ENCODE measurements at regions not wholly inside any gene's neighbourhood (a gene's known extent, or its start where the extent isn't known, plus 50 kb on each side); places are given as distances from the start of the nearest gene placed in this dataset.
A peak's percentile ranks its signal among the peaks of the same experiment; 100 is the strongest.

DNA sequence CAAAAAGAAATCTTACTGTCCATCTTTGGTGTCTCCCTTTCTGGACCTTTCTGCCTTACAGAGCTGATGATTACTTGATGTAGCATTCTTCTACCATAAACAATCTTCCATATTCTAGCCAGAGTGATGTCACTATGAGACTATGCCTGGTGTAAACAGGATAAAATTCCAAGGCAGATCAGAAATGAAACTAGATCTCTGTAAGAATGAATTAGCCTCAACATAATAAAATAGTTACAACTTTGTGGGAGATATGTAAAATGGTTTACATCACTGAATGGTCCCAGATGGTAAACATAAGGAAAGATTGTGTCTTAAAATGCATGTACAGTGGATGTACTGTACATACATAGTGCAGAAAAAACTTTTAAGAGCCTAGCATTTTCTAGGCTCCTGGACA is 112.3 kb upstream of the ZNF521 start:
- Histone ChIP-seq H2AFZ (no peak overlapping the region), H3K27ac (no peak overlapping the region), H3K9me2 (ENCODE audit: insufficient read depth) (no peaks in the 10 kb centered on the region), H3K9me3 (ENCODE audit: low read depth) (no peaks in the 10 kb centered on the region), H3K4me1 (ENCODE audit: insufficient read depth) (peaks cover 28% of the 10 kb centered on the region), H3K4me3 (0 out of 2 replicates have a peak overlapping the region, but pooled peaks have one; percentile 14), H3K79me2 (ENCODE audit: insufficient read depth) (no peaks in the 10 kb centered on the region), H3K27me3 (replicated peaks; ENCODE audit: insufficient read depth) (no peaks in the 10 kb centered on the region), H3F3A (ENCODE audit: insufficient read depth) (0 out of 2 replicates have a peak, but pooled peaks cover 7% of the 10 kb centered on the region), H4K20me1 (ENCODE audit: insufficient read depth) (no peaks in the 10 kb centered on the region), H3K36me3 (ENCODE audit: low read depth) (no peaks in the 10 kb centered on the region), H3K9ac (no peak overlapping the region), H3K4me2 (ENCODE audit: unreplicated experiment) (peak overlapping the region; percentile 53)
- in situ Hi-C loops (cut with MboI): no loop called here
- no peak for TF ChIP-seq EZH2 (IDR thresholded peaks at IDR 0.05; ENCODE audit: insufficient read depth, poor library complexity, severe bottlenecking)
- no peak for TF ChIP-seq EZH2phosphoT487 (IDR thresholded peaks at IDR 0.05; ENCODE audit: insufficient read depth, low read depth)
- DNase-seq: peak; percentile 62

DNA sequence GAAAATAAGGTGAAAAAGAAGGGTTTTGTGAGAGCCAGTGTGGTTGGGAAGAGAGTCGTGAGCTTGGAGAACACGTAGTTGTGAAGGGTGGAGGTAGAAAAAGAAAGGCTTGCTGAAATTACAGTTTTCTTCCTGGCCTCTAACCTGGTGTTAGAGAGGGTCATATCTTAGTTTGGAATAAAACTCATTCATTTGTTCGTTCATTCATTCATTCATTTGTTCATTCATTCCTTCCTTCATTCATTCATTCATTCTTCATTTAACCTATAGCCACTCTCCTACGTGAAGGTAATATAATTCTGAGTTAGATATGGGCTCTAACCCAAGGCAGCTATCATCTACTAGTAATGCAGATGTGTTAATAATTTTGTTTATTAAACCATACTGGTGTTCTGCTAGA is 111.8 kb upstream of the ZNF521 start:
- no peak overlapping the region for H3K9ac ChIP-seq
- H3K9me2 ChIP-seq (ENCODE audit: insufficient read depth): no peaks in the 10 kb centered on the region
- H3K4me1 ChIP-seq (ENCODE audit: insufficient read depth): peaks cover 28% of the 10 kb centered on the region
- 0 out of 2 replicates have a peak, but pooled peaks cover 7% of the 10 kb centered on the region for H3F3A ChIP-seq (ENCODE audit: insufficient read depth)
- in situ Hi-C loops (cut with MboI): no loop called here
- H2AFZ ChIP-seq: no peak overlapping the region
- H3K36me3 ChIP-seq (ENCODE audit: low read depth): no peaks in the 10 kb centered on the region
- no peaks in the 10 kb centered on the region for H4K20me1 ChIP-seq (ENCODE audit: insufficient read depth)
- H3K9me3 ChIP-seq (ENCODE audit: low read depth): no peaks in the 10 kb centered on the region
- H3K27ac ChIP-seq: no peak overlapping the region
- no peak overlapping the region for H3K4me3 ChIP-seq
- H3K27me3 ChIP-seq (replicated peaks; ENCODE audit: insufficient read depth): no peaks in the 10 kb centered on the region
- TF ChIP-seq EZH2phosphoT487 (IDR thresholded peaks at IDR 0.05; ENCODE audit: insufficient read depth, low read depth): no peak
- no peak for TF ChIP-seq EZH2 (IDR thresholded peaks at IDR 0.05; ENCODE audit: insufficient read depth, poor library complexity, severe bottlenecking)
- WGBS, 2 experiments (ENCODE audit: low coverage in 1 of 2, low lambda C conversion rate in 2 of 2, missing lambda C conversion rate in 2 of 2): 73 to 74% methylated on average over 4 of the region's 4 CpGs
- DNase-seq: no peak
- peak overlapping the region; percentile 53 for H3K4me2 ChIP-seq (ENCODE audit: unreplicated experiment)
- H3K79me2 ChIP-seq (ENCODE audit: insufficient read depth): no peaks in the 10 kb centered on the region

DNA sequence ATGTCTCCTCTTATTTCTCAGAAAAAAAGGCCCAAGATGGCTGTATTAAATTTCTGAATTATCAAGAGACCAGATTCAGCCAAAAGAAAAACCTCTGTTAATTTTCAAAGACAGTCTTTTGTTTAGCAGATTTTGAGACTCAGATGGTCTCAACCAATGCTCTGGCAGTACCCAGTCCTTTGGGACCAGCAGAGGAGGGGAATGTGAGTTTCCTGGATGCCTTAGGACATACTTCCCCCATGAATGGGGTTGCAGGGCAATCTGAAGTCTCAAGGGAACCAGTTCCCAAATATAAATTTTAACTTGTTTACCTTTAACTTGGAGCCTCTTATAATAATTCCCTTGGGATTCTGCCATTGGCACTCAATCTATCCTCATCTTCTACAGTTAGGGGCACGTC is 107.8 kb upstream of the ZNF521 start:
- H2AFZ ChIP-seq: no peak overlapping the region

DNA sequence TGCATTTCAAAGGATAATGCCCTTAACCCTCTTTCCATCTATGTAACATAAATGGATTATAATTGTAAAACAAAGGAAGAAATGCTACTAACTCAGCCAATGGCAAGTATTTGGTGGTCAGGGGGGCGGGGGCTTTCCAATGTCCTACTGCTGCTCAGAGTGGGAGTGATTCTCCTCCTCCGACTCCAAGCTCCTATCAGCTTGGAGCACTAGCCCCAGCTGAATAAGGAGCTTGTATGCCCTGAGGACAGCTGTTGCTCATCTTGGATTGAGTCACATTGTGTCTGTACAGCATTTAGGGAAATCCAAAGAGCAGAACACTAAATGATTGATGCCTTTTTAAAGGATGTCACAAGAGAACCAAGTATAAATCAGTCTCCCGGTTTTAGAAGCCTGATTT is 105.6 kb upstream of the ZNF521 start:
- peak; percentile 63 for DNase-seq

More for the DNA sequence above, 107.8 kb upstream of the ZNF521 start:
- Histone ChIP-seq H3K27ac (no peak overlapping the region), H3K27me3 (replicated peaks; ENCODE audit: insufficient read depth) (no peaks in the 10 kb centered on the region), H3F3A (ENCODE audit: insufficient read depth) (0 out of 2 replicates have a peak, but pooled peaks cover 6% of the 10 kb centered on the region), H3K4me2 (ENCODE audit: unreplicated experiment) (no peak overlapping the region), H3K36me3 (ENCODE audit: low read depth) (no peaks in the 10 kb centered on the region), H3K79me2 (ENCODE audit: insufficient read depth) (no peaks in the 10 kb centered on the region), H3K9ac (no peak overlapping the region), H3K9me3 (ENCODE audit: low read depth) (no peaks in the 10 kb centered on the region), H3K9me2 (ENCODE audit: insufficient read depth) (no peaks in the 10 kb centered on the region), H4K20me1 (ENCODE audit: insufficient read depth) (no peaks in the 10 kb centered on the region), H3K4me3 (no peak overlapping the region), H3K4me1 (ENCODE audit: insufficient read depth) (peaks cover 28% of the 10 kb centered on the region)
- no peak for DNase-seq
- WGBS, 2 experiments (ENCODE audit: low coverage in 1 of 2, low lambda C conversion rate in 2 of 2, missing lambda C conversion rate in 2 of 2): 50 to 59% methylated on average over 1 of the region's 1 CpG
- no peak for TF ChIP-seq EZH2phosphoT487 (IDR thresholded peaks at IDR 0.05; ENCODE audit: insufficient read depth, low read depth)
- in situ Hi-C loops (cut with MboI): no loop called here

DNA sequence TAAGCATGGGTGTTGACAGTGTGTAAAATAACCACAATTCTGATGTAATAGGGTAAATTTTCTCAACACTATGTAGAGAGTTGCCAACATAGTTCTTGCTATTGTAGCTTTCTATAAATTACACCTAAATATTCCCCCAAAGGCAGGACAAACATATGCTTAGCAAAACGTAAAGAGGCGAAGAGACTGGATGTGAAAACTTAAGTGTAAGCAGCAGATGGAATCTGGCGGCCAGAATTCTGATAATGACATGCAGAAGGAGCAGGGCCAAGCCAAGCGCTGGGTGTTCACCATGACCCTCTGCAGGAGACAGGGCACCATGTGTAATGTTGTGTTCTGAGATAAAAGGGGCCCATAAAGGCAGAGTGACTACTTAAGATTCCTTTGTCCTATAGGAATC is 105.2 kb upstream of the ZNF521 start:
- Histone ChIP-seq H3K27me3 (replicated peaks; ENCODE audit: insufficient read depth) (no peaks in the 10 kb centered on the region), H4K20me1 (ENCODE audit: insufficient read depth) (no peaks in the 10 kb centered on the region), H3K9me3 (ENCODE audit: low read depth) (no peaks in the 10 kb centered on the region), H3K27ac (no peak overlapping the region), H3K4me1 (ENCODE audit: insufficient read depth) (peaks cover 31% of the 10 kb centered on the region), H3K4me3 (no peak overlapping the region), H3K36me3 (ENCODE audit: low read depth) (no peaks in the 10 kb centered on the region), H3K4me2 (ENCODE audit: unreplicated experiment) (no peak overlapping the region), H3K79me2 (ENCODE audit: insufficient read depth) (no peaks in the 10 kb centered on the region), H2AFZ (no peak overlapping the region), H3K9ac (no peak overlapping the region), H3K9me2 (ENCODE audit: insufficient read depth) (no peaks in the 10 kb centered on the region), H3F3A (ENCODE audit: insufficient read depth) (no peaks in the 10 kb centered on the region)
- in situ Hi-C loops (cut with MboI): no loop called here
- DNase-seq: peak; percentile 12
- WGBS, 2 experiments (ENCODE audit: low coverage in 1 of 2, low lambda C conversion rate in 2 of 2, missing lambda C conversion rate in 2 of 2): 55 to 61% methylated on average over 4 of the region's 4 CpGs
- no peak for TF ChIP-seq EZH2 (IDR thresholded peaks at IDR 0.05; ENCODE audit: insufficient read depth, poor library complexity, severe bottlenecking)
- no peak for TF ChIP-seq EZH2phosphoT487 (IDR thresholded peaks at IDR 0.05; ENCODE audit: insufficient read depth, low read depth)

More for the DNA sequence above, 105.6 kb upstream of the ZNF521 start:
- Histone ChIP-seq H3K9me2 (ENCODE audit: insufficient read depth) (no peaks in the 10 kb centered on the region), H3K9ac (no peak overlapping the region), H3K4me1 (ENCODE audit: insufficient read depth) (peaks cover 31% of the 10 kb centered on the region), H3K36me3 (ENCODE audit: low read depth) (no peaks in the 10 kb centered on the region), H2AFZ (no peak overlapping the region), H3K4me3 (no peak overlapping the region), H3F3A (ENCODE audit: insufficient read depth) (no peaks in the 10 kb centered on the region), H3K79me2 (ENCODE audit: insufficient read depth) (no peaks in the 10 kb centered on the region), H3K27me3 (replicated peaks; ENCODE audit: insufficient read depth) (no peaks in the 10 kb centered on the region), H4K20me1 (ENCODE audit: insufficient read depth) (no peaks in the 10 kb centered on the region), H3K4me2 (ENCODE audit: unreplicated experiment) (no peak overlapping the region), H3K9me3 (ENCODE audit: low read depth) (no peaks in the 10 kb centered on the region), H3K27ac (no peak overlapping the region)
- in situ Hi-C loops (cut with MboI): no loop called here
- WGBS, 2 experiments (ENCODE audit: low coverage in 1 of 2, low lambda C conversion rate in 2 of 2, missing lambda C conversion rate in 2 of 2): 25% methylated on average over 3 of the region's 3 CpGs
- no peak for TF ChIP-seq EZH2 (IDR thresholded peaks at IDR 0.05; ENCODE audit: insufficient read depth, poor library complexity, severe bottlenecking)
- no peak for TF ChIP-seq EZH2phosphoT487 (IDR thresholded peaks at IDR 0.05; ENCODE audit: insufficient read depth, low read depth)

Measured in GM23248 (cell line).